ENCODE measurements at regions not wholly inside any gene's neighbourhood (a gene's known extent, or its start where the extent isn't known, plus 50 kb on each side); places are given as distances from the start of the nearest gene placed in this dataset.

GRCh38 chr4:136636155-136636554 is 896.1 kb downstream of the PCDH18 start (continued):
- no peak for TF ChIP-seq ZNF274 (IDR thresholded peaks at IDR 0.05; ENCODE audit: low read depth, low read length)

DNA sequence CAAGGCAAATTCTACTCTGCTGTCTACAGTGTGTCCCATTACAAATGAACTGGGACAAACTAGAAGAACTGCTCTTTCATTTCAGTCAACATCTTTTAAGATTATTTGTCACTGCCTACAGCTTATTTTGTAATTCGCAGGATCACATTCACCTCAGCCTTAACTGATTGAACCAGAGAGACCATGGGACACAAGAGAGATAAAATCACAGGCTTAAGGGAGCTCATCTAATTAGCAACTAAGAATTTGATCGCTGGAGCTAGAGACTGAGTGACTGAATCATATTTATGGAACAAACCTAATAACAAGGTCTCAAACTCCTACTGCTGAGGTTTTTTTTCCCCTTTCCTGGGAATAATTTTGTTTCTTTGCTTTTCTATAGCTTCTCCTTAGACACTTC is 898.2 kb downstream of the PCDH18 start:
- Histone ChIP-seq H3K9ac (ENCODE audit: low read length) (no peak overlapping the region), H3K27me3 (ENCODE audit: insufficient read depth, low read length) (no peaks in the 10 kb centered on the region), H3K9me3 (ENCODE audit: control insufficient read depth in 1 of 2, insufficient read depth in 1 of 2, low read depth in 1 of 2, low read length in 2 of 2) (no peaks in the 10 kb centered on the region), H3K36me3 (ENCODE audit: control insufficient read depth in 1 of 2, insufficient read depth in 2 of 2, low read length in 2 of 2) (no peaks in the 10 kb centered on the region), H2AFZ (ENCODE audit: low read depth, low read length, poor library complexity, severe bottlenecking) (no peak overlapping the region), H3K27ac (ENCODE audit: low read depth, low read length) (no peak overlapping the region), H3K4me1 (ENCODE audit: control insufficient read depth in 1 of 2, insufficient read depth in 2 of 2, low read length in 2 of 2) (no peaks in the 10 kb centered on the region), H3K79me2 (ENCODE audit: insufficient read depth, low read length) (no peaks in the 10 kb centered on the region), H4K20me1 (ENCODE audit: insufficient read depth) (no peaks in the 10 kb centered on the region), H3K4me2 (ENCODE audit: low read length) (no peak overlapping the region), H3K9me2 (ENCODE audit: insufficient read depth) (no peaks in the 10 kb centered on the region), H3K4me3 (replicated peaks in 1 of 2; ENCODE audit: low read depth in 1 of 2, low read length in 2 of 2) (no peak overlapping the region)
- no TSS peak for BruUV-seq (replicated peaks)
- intact Hi-C loops (cut with micrococcal nuclease), result loop anchor here (10.0 kb wide), 1 partner anchor 959 kb away; no protein-coding TSS in a partner anchor
- TF ChIP-seq CEBPB (IDR thresholded peaks at IDR 0.05; ENCODE audit: low read depth), result no peak
- no peak for TF ChIP-seq RAD21 (IDR thresholded peaks at IDR 0.05; ENCODE audit: low read depth)
- TF ChIP-seq ZNF274 (IDR thresholded peaks at IDR 0.05; ENCODE audit: low read depth, low read length), result no peak
- no peak for TF ChIP-seq CTCF (IDR thresholded peaks at IDR 0.05 in 2 of 3, conservative IDR thresholded peaks at IDR 0.05 in 1 of 3; ENCODE audit: borderline replicate concordance in 1 of 3, insufficient read depth in 1 of 3, low read depth in 2 of 3, low read length in 2 of 3)
- TF ChIP-seq SIN3A (IDR thresholded peaks at IDR 0.05; ENCODE audit: low read depth), result no peak
- TF ChIP-seq CBX3 (IDR thresholded peaks at IDR 0.05; ENCODE audit: low read depth), result no peak
- TF ChIP-seq POLR2AphosphoS5 (IDR thresholded peaks at IDR 0.05; ENCODE audit: low read depth, low read length), result no peak
- TF ChIP-seq YY1 (IDR thresholded peaks at IDR 0.05; ENCODE audit: extremely low read depth, insufficient replicate concordance, low read depth, low read length), result no peak
- no peak for TF ChIP-seq FOSL1 (IDR thresholded peaks at IDR 0.05; ENCODE audit: low read depth)
- TF ChIP-seq JUND (IDR thresholded peaks at IDR 0.05), result no peak
- TF ChIP-seq SP1 (IDR thresholded peaks at IDR 0.05; ENCODE audit: low read depth), result no peak
- TF ChIP-seq TCF7L2 (IDR thresholded peaks at IDR 0.05; ENCODE audit: borderline replicate concordance, extremely low read depth, insufficient read depth, insufficient read length), result no peak
- no peak for TF ChIP-seq POLR2A (IDR thresholded peaks at IDR 0.05; ENCODE audit: borderline replicate concordance, extremely low read depth, insufficient read depth, insufficient read length)
- TF ChIP-seq EGR1 (IDR thresholded peaks at IDR 0.05; ENCODE audit: low read depth), result no peak
- TF ChIP-seq EZH2phosphoT487 (IDR thresholded peaks at IDR 0.05; ENCODE audit: borderline replicate concordance), result no peak
- TF ChIP-seq MAX (IDR thresholded peaks at IDR 0.05), result no peak
- no peak for TF ChIP-seq EZH2 (IDR thresholded peaks at IDR 0.05)
- ATAC-seq (no peak), DNase-seq (ENCODE audit: low read depth, low spot score) (no peak)
- POLR2A ChIA-PET, result no interaction called here
- RAD21 ChIA-PET (ENCODE audit: low non-redundant PET in 1 of 2, low total read pairs in 2 of 2, uncharacterized antibody in 2 of 2, unreplicated experiment in 2 of 2), result no interaction called here
- CTCF ChIA-PET, result no interaction called here

Measured in HCT116 (cell line).